Sciatic nerve (tissue), 2 donors: ENCODE measurements at regions not wholly inside any gene's neighbourhood (a gene's known extent, or its start where the extent isn't known, plus 50 kb on each side); places are given as distances from the start of the nearest gene placed in this dataset.

Experiments
- ATAC-seq: fragments of 200-7000 bp; cut with Tn5 transposase; one replicate; pipeline ENCODE4 v1.9.1; 2020; ENCODE audit warnings: mild to moderate bottlenecking, moderate library complexity
- DNase-seq: peaks from one replicate; pipeline ENCODE4 v3.0.0-alpha.2; 2020; ENCODE audit warnings: low spot score
- intact Hi-C: fragments of 100-400 bp; cut with DNase I; formaldehyde crosslinking; loops from one replicate; pipeline ENCODE4 v1.14.2; 2022
- donor health status: DM: no; HTN: no; CAD: no.
- donor health status: DM: no; HTN: no; CAD: no.

- ATAC-seq = no peak
Measured at GRCh38 chr9:119036969-119037368, 332.3 kb downstream of the BRINP1 start.

GRCh38 chr9:119043996-119044395 lies 325.2 kb downstream of the BRINP1 start:
- ATAC-seq = no peak
- intact Hi-C loops = no loop called here
- DNase-seq = no peak

More at GRCh38 chr9:119036969-119037368, 332.3 kb downstream of the BRINP1 start:
- intact Hi-C loops = no loop called here
- DNase-seq = no peak

- ATAC-seq (peak; percentile 83), DNase-seq (no peak)
- intact Hi-C loops = no loop called here
Measured at GRCh38 chr9:119044806-119045205, 324.4 kb downstream of the BRINP1 start.

GRCh38 chr9:119047513-119048307 lies 321.5 kb downstream of the BRINP1 start:
- DNase-seq = no peak
- intact Hi-C loops = no loop called here
- no peak for ATAC-seq

GRCh38 chr9:119050281-119050680 lies 319.0 kb downstream of the BRINP1 start:
- intact Hi-C loops = no loop called here
- ATAC-seq (no peak), DNase-seq (no peak)

- DNase-seq = no peak
- ATAC-seq = no peak
- intact Hi-C loops = no loop called here
Measured at GRCh38 chr9:119052339-119053030, 316.8 kb downstream of the BRINP1 start.

GRCh38 chr9:119053070-119053469 lies 316.2 kb downstream of the BRINP1 start:
- intact Hi-C loops = no loop called here
- no peak for ATAC-seq
- no peak for DNase-seq

- intact Hi-C loops = no loop called here
- peak; percentile 66 for ATAC-seq
- DNase-seq = no peak
Measured at GRCh38 chr9:119060629-119061385, 308.4 kb downstream of the BRINP1 start.

GRCh38 chr9:119071636-119072035 lies 297.6 kb downstream of the BRINP1 start:
- ATAC-seq (no peak), DNase-seq (no peak)
- intact Hi-C loops = no loop called here

- DNase-seq (no peak), ATAC-seq (no peak)
- intact Hi-C loops = no loop called here
Measured at GRCh38 chr9:119074017-119074416, 295.2 kb downstream of the BRINP1 start.

- intact Hi-C loops = no loop called here
- no peak for ATAC-seq
Measured at GRCh38 chr9:119078015-119078414, 291.2 kb downstream of the BRINP1 start.

GRCh38 chr9:119083673-119084072 lies 285.6 kb downstream of the BRINP1 start:
- ATAC-seq = no peak
- intact Hi-C loops = no loop called here
- no peak for DNase-seq

More at GRCh38 chr9:119078015-119078414, 291.2 kb downstream of the BRINP1 start:
- DNase-seq = no peak

- no peak for ATAC-seq
- intact Hi-C loops = no loop called here
- DNase-seq = no peak
Measured at GRCh38 chr9:119086590-119086989, 282.6 kb downstream of the BRINP1 start.

- ATAC-seq = no peak
- DNase-seq = no peak
Measured at GRCh38 chr9:119088002-119088547, 281.2 kb downstream of the BRINP1 start.

GRCh38 chr9:119091074-119091473 lies 278.2 kb downstream of the BRINP1 start:
- no peak for ATAC-seq
- intact Hi-C loops = no loop called here
- DNase-seq = no peak

More at GRCh38 chr9:119088002-119088547, 281.2 kb downstream of the BRINP1 start:
- intact Hi-C loops = no loop called here

GRCh38 chr9:119092125-119092524 lies 277.1 kb downstream of the BRINP1 start:
- intact Hi-C loops = no loop called here
- ATAC-seq (no peak), DNase-seq (no peak)

- ATAC-seq (no peak), DNase-seq (no peak)
- intact Hi-C loops = no loop called here
Measured at GRCh38 chr9:119094086-119094485, 275.1 kb downstream of the BRINP1 start.

- ATAC-seq = no peak
- DNase-seq = no peak
- intact Hi-C loops = no loop called here
Measured at GRCh38 chr9:119095072-119095471, 274.2 kb downstream of the BRINP1 start.

GRCh38 chr9:119101048-119101447 lies 268.2 kb downstream of the BRINP1 start:
- no peak for DNase-seq
- no peak for ATAC-seq
- intact Hi-C loops = no loop called here
